ENCODE measurements at regions not wholly inside any gene's neighbourhood (a gene's known extent, or its start where the extent isn't known, plus 50 kb on each side); places are given as distances from the start of the nearest gene placed in this dataset.

GRCh38 chr22:22764085-22764484, 119.7 kb downstream of the GGTLC2 start:
- intact Hi-C loops (cut with micrococcal nuclease), result no loop called here
- Histone ChIP-seq H3K9me3 (replicated peaks) (no peaks in the 10 kb centered on the region), H3K27me3 (ENCODE audit: low read depth) (peaks cover 34% of the 10 kb centered on the region), H3K4me3 (no peak overlapping the region), H3K36me3 (no peaks in the 10 kb centered on the region), H3K4me1 (no peaks in the 10 kb centered on the region), H3K27ac (replicated peaks) (no peak overlapping the region)
- no peak for DNase-seq
- no peak for TF ChIP-seq CTCF (IDR thresholded peaks at IDR 0.05; ENCODE audit: borderline replicate concordance)

DNA sequence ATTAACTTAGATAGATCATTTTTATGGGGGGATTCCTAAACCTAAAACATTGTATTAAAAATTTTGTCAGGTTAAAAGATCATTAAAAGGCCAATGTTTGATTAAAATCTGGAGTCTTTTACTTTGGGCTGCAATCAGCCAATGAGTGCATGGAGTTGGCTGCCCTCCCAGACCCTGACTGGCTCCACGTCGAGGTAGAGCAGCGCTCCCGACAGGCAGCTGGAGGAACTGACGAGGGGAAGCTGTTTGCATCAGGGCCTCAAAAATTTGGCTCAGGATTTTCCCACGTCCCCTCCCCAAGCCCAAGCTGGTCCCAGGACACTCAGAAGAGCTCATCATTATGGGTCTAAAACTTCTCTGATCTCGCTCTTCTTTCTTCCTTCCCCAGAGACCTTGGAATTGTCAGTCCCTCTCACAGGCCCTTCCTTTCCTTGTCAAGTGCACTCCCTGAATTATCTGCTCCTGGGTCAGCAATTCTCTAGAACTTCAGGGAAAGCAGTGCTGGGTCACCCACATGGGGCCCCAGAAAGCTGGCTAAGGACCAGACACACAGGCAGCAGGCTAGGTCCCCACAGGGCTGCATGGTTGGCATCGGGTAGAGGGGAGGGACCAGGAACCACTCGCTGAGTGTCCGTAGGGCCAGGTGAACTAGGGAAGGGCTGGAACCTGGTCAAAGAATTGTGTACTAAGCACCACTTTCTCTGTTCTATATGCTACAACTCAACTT, 119.6 kb upstream of the IGLL5 start:
- Histone ChIP-seq H3K4me1 (no peaks in the 10 kb centered on the region), H3K27ac (replicated peaks) (no peak overlapping the region), H3K4me3 (no peak overlapping the region), H3K27me3 (ENCODE audit: low read depth) (peaks cover 65% of the 10 kb centered on the region), H3K9me3 (replicated peaks) (peaks cover 5% of the 10 kb centered on the region), H3K36me3 (no peaks in the 10 kb centered on the region)
- intact Hi-C loops (cut with micrococcal nuclease), result no loop called here
- no peak for TF ChIP-seq CTCF (IDR thresholded peaks at IDR 0.05; ENCODE audit: borderline replicate concordance)
- no peak for DNase-seq

DNA sequence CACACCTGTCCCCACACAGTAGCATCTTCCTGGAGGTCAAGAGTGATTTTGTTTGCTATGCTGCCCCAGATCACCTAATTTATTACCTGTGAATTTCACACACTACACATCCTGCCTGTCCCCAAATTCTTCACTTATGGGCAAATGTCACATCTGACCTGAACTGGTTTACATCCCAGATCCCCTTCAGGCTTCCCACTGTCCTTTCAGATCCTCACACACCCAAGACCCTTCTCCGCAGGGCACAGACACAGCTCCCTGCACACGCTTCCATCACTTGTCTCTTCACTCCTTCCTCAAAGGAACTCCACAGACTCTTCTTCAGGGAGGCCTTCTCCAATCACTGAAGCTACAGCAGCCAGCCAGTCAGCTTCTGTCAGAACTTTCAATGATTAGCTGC, 118.7 kb upstream of the IGLL5 start:
- Histone ChIP-seq H3K4me3 (no peak overlapping the region), H3K27ac (replicated peaks) (no peak overlapping the region), H3K27me3 (ENCODE audit: low read depth) (peaks cover 74% of the 10 kb centered on the region), H3K9me3 (replicated peaks) (peaks cover 5% of the 10 kb centered on the region), H3K4me1 (no peaks in the 10 kb centered on the region), H3K36me3 (no peaks in the 10 kb centered on the region)
- no peak for DNase-seq
- intact Hi-C loops (cut with micrococcal nuclease), result no loop called here
- TF ChIP-seq CTCF (IDR thresholded peaks at IDR 0.05; ENCODE audit: borderline replicate concordance), result no peak

DNA sequence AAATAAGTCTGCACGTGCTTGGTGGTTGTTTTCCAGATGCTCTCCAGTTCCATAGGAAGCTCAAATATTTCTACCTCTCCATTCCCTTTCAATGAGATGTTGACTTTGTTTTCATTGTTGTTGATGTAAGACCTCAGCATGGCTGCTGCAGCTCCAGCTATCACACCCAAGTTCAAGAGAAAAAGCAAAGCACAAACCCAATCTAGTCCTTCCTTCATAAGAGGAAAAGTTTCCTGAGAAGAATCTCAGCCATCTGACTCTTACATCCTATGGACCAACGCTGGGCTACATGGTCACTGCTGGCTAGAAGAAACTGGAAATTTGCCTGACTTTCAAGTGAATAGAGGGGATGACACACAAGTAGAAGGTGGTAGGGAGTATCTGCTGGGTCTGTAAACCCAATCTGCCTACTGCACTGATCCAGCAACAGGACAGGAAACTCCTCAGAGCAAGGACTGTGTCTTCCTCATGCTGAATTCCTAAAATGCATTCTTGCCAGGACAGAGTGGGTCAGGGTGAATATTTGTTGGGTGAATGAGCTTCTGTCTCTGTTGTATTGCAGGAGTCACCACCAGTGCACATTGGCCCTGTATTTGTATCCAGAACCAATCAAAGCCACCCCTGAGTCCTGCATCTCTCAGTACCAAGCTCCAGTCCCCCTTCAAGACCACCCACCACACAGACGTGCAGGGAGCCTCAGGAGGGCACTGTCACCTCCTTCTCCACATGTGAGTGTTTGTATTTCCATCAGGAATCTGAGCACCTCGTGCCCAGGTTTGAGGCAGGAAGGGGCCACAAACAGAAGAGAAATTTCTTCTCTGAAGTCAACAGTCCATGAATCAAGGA, 118.0 kb upstream of the IGLL5 start:
- Histone ChIP-seq H3K27ac (replicated peaks) (no peak overlapping the region), H3K9me3 (replicated peaks) (peaks cover 5% of the 10 kb centered on the region), H3K4me1 (no peaks in the 10 kb centered on the region), H3K4me3 (no peak overlapping the region), H3K36me3 (no peaks in the 10 kb centered on the region), H3K27me3 (ENCODE audit: low read depth) (peaks cover 81% of the 10 kb centered on the region)
- intact Hi-C loops (cut with micrococcal nuclease), result no loop called here
- no peak for TF ChIP-seq CTCF (IDR thresholded peaks at IDR 0.05; ENCODE audit: borderline replicate concordance)
- DNase-seq, result no peak

- H3K9me3 ChIP-seq (replicated peaks), result peaks cover 5% of the 10 kb centered on the region
- peak; percentile 64 for TF ChIP-seq CTCF (IDR thresholded peaks at IDR 0.05; ENCODE audit: borderline replicate concordance)
- H3K4me3 ChIP-seq, result no peak overlapping the region
- DNase-seq, result no peak
- no peaks in the 10 kb centered on the region for H3K4me1 ChIP-seq
- no peak overlapping the region for H3K27ac ChIP-seq (replicated peaks)
- peaks cover 81% of the 10 kb centered on the region for H3K27me3 ChIP-seq (ENCODE audit: low read depth)
- intact Hi-C loops (cut with micrococcal nuclease), result no loop called here
- H3K36me3 ChIP-seq, result no peaks in the 10 kb centered on the region
Measured at GRCh38 chr22:22770280-22770871, 117.2 kb upstream of the IGLL5 start.

Data from left ventricle myocardium inferior (tissue), 1 donor.